ENCODE measurements at regions not wholly inside any gene's neighbourhood (a gene's known extent, or its start where the extent isn't known, plus 50 kb on each side); places are given as distances from the start of the nearest gene placed in this dataset.

DNA sequence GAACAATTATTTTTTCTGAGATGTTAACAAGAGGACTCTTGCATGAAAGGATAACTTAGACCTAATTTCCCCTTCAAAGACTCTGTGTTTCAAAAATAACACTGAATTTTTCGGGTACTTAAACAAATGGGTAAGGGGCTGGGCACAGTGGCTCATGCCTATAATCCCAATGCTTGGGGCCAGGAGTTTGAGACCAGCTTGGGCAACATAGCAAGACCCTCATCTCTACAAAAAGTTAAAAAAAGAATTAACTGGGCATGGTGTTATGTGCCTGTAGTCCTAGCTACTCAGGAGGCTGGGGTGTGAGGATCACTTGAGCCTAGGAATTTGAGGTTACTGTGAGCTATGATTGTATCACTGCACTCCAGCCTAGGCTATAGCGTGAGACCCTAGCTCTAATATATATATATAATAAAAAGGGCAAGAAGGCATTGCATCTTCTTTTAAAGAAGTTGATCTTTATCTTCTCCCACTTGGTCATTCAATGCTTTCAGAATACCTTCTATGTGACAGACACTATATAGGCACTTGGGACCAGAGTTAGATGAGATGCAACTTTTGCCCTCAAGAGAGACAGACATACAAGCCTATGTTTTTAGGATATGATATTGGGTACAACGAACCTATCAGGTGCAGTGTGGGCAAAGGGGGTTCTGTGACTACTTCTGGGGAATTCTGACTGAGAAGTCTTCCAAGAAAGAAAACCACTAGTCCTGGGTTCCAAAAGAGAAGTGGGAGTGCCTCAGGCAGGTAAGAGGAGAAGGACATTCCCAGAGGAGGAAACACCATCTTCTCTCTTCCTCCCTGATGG is 120.0 kb downstream of the MYCN start:
- TF ChIP-seq CTCF (IDR thresholded peaks at IDR 0.05): no peak
- TF ChIP-seq POLR2A (IDR thresholded peaks at IDR 0.05): no peak
- no peak for TF ChIP-seq POLR2AphosphoS5 (IDR thresholded peaks at IDR 0.05)
- no peak for TF ChIP-seq EP300 (IDR thresholded peaks at IDR 0.05)
- peaks cover 0 to 14% (median 0%) of the 10 kb centered on the region in 4 donors for H3K9me3 ChIP-seq
- WGBS, 2 donors: 85 to 87% methylated on average over 3 of the region's 3 CpGs

GRCh38 chr2:16059393-16060016 is 119.2 kb downstream of the MYCN start:
- intact Hi-C loops (cut with DNase I): no loop called here
- Histone ChIP-seq H3K36me3 (no peaks in the 10 kb centered on the region), H3K4me3 (no peak overlapping the region), H3K4me1 (peaks cover 0 to 11% (median 9%) of the 10 kb centered on the region in 4 donors), H3K9me3 (peaks cover 0 to 13% (median 0%) of the 10 kb centered on the region in 4 donors), H3K27me3 (no peaks in the 10 kb centered on the region), H3K27ac (no peak overlapping the region)
- no peak for DNase-seq
- no peak for TF ChIP-seq POLR2AphosphoS5 (IDR thresholded peaks at IDR 0.05)
- TF ChIP-seq POLR2A (IDR thresholded peaks at IDR 0.05): no peak
- TF ChIP-seq EP300 (IDR thresholded peaks at IDR 0.05): no peak
- 94 to 98% methylated on average over 4 of the region's 4 CpGs for WGBS, 2 donors

More for the DNA sequence above, 120.0 kb downstream of the MYCN start:
- Histone ChIP-seq H3K36me3 (no peaks in the 10 kb centered on the region), H3K27me3 (no peaks in the 10 kb centered on the region), H3K4me1 (peaks cover 0 to 11% (median 9%) of the 10 kb centered on the region in 4 donors), H3K27ac (no peak overlapping the region), H3K4me3 (no peak overlapping the region)
- intact Hi-C loops (cut with DNase I): no loop called here
- DNase-seq: no peak

GRCh38 chr2:16058747-16059358 is 118.5 kb downstream of the MYCN start:
- intact Hi-C loops (cut with DNase I): no loop called here
- TF ChIP-seq EP300 (IDR thresholded peaks at IDR 0.05) (no peak), CTCF (IDR thresholded peaks at IDR 0.05) (no peak), POLR2A (IDR thresholded peaks at IDR 0.05) (no peak)
- no peaks in the 10 kb centered on the region for H3K27me3 ChIP-seq
- peaks cover 0 to 11% (median 9%) of the 10 kb centered on the region in 4 donors for H3K4me1 ChIP-seq
- no peak for DNase-seq
- H3K9me3 ChIP-seq: peaks cover 0 to 8% (median 0%) of the 10 kb centered on the region in 4 donors
- no peak overlapping the region for H3K4me3 ChIP-seq
- no peak overlapping the region for H3K27ac ChIP-seq
- 93 to 94% methylated on average over 3 of the region's 3 CpGs for WGBS, 2 donors
- no peaks in the 10 kb centered on the region for H3K36me3 ChIP-seq

GRCh38 chr2:16058256-16058655 is 117.9 kb downstream of the MYCN start:
- H3K4me1 ChIP-seq: peaks cover 0 to 11% (median 9%) of the 10 kb centered on the region in 4 donors
- no peaks in the 10 kb centered on the region for H3K27me3 ChIP-seq
- intact Hi-C loops (cut with DNase I): no loop called here
- H3K9me3 ChIP-seq: peaks cover 0 to 6% (median 0%) of the 10 kb centered on the region in 4 donors
- 34 to 71% methylated on average over 6 of the region's 6 CpGs for WGBS, 2 donors
- H3K36me3 ChIP-seq: no peaks in the 10 kb centered on the region
- no peak for DNase-seq
- no peak overlapping the region for H3K4me3 ChIP-seq
- TF ChIP-seq POLR2A (IDR thresholded peaks at IDR 0.05): no peak
- TF ChIP-seq CTCF (IDR thresholded peaks at IDR 0.05): no peak
- TF ChIP-seq EP300 (IDR thresholded peaks at IDR 0.05): no peak
- TF ChIP-seq POLR2AphosphoS5 (IDR thresholded peaks at IDR 0.05): no peak
- H3K27ac ChIP-seq: no peak overlapping the region

- peaks cover 0 to 11% (median 9%) of the 10 kb centered on the region in 4 donors for H3K4me1 ChIP-seq
- H3K27ac ChIP-seq: no peak overlapping the region
- intact Hi-C loops (cut with DNase I): no loop called here
- TF ChIP-seq POLR2A (IDR thresholded peaks at IDR 0.05) (no peak), CTCF (IDR thresholded peaks at IDR 0.05) (no peak), EP300 (IDR thresholded peaks at IDR 0.05) (no peak), POLR2AphosphoS5 (IDR thresholded peaks at IDR 0.05) (no peak)
- no peaks in the 10 kb centered on the region for H3K36me3 ChIP-seq
- DNase-seq: no peak
- no peaks in the 10 kb centered on the region for H3K9me3 ChIP-seq
- H3K4me3 ChIP-seq: no peak overlapping the region
- 95 to 96% methylated on average over 10 of the region's 10 CpGs for WGBS, 2 donors
- no peaks in the 10 kb centered on the region for H3K27me3 ChIP-seq
Measured at GRCh38 chr2:16057661-16058060, 117.3 kb downstream of the MYCN start.

Data from sigmoid colon (tissue), 6 donors.